Gastrocnemius medialis (tissue), 4 donors: ENCODE measurements at regions not wholly inside any gene's neighbourhood (a gene's known extent, or its start where the extent isn't known, plus 50 kb on each side); places are given as distances from the start of the nearest gene placed in this dataset.

Experiments
- ATAC-seq, 2 donors: fragments of 150-250 bp; one replicate each; pipeline ENCODE4 v1.9.1; 2016
- DNase-seq, 2 donors: peaks; one replicate each; pipeline ENCODE4 v3.0.0-alpha.2; 2019
- H3K27ac ChIP-seq, 4 donors: fragments of 200-600 bp; sonication (generic); 1 replicate in 1 of 4; 2 replicates in 3 of 4; pipeline ENCODE4 v1.5.1; 2016 to 2018; ENCODE audit warnings: mild to moderate bottlenecking in 2 of 4, moderate library complexity in 1 of 4
- H3K27me3 ChIP-seq, 3 donors: fragments of 200-600 bp; sonication (generic) in 2 of 3; 1 replicate in 1 of 3; 2 replicates in 2 of 3; pipeline versions ENCODE4 v1.5.1 to v1.6.0; 2016 to 2019; ENCODE audit warnings: mild to moderate bottlenecking in 1 of 3, moderate library complexity in 1 of 3
- H3K36me3 ChIP-seq, 2 donors: fragments of 200-600 bp; sonication (generic) in 1 of 2; one replicate each; pipeline ENCODE4 v1.5.1; 2017 to 2018
- H3K4me1 ChIP-seq, 2 donors: fragments of 200-600 bp; sonication (generic) in 1 of 2; one replicate each; pipeline ENCODE4 v1.5.1; 2016 to 2017; ENCODE audit warnings: mild to moderate bottlenecking in 2 of 2
- H3K4me3 ChIP-seq, 4 donors: fragments of 200-600 bp; sonication (generic) in 3 of 4; 1 replicate in 1 of 4; 2 replicates in 3 of 4; pipeline ENCODE4 v1.5.1; 2016 to 2019; ENCODE audit warnings: mild to moderate bottlenecking in 2 of 4
- H3K9me3 ChIP-seq, 3 donors: fragments of 200-600 bp; sonication (generic) in 2 of 3; 1 replicate in 1 of 3; 2 replicates in 2 of 3; pipeline ENCODE4 v1.5.1; 2016 to 2019
- CTCF ChIP-seq, 5 experiments: fragments of 450-650 bp in 3 of 5; fragments of 200-600 bp in 2 of 5; sonication (generic) in 2 of 5; IDR thresholded peaks in 4 of 5; conservative IDR thresholded peaks in 1 of 5; 1 replicate in 4 of 5; 2 replicates in 1 of 5; pipeline ENCODE4 v1.5.1; 2016 to 2019; ENCODE audit warnings: antibody characterized with exemption in 5 of 5, mild to moderate bottlenecking in 3 of 5, moderate library complexity in 3 of 5
- POLR2A ChIP-seq, 2 donors: fragments of 450-650 bp; IDR thresholded peaks; one replicate each; pipeline ENCODE4 v1.6.1; 2017; ENCODE audit warnings: antibody characterized with exemption in 2 of 2, mild to moderate bottlenecking in 2 of 2, moderate library complexity in 2 of 2
- in situ Hi-C, 4 donors: fragments of 200-750 bp; cut with MboI; loops; one replicate each; pipeline versions ENCODE4 v1.15.0 to v1.8.0; 2017; ENCODE audit warnings: low sequenced_read_pairs in 4 of 4
- intact Hi-C: fragments of 100-400 bp; cut with DNase I; formaldehyde crosslinking; loops from one replicate; pipeline ENCODE4 v1.15.1; 2023; ENCODE audit warnings: low total_unique reads

GRCh38 chr13:39954476-39954875 lies 299.0 kb downstream of the COG6 start:
- Histone ChIP-seq H3K9me3 (no peaks in the 10 kb centered on the region), H3K27me3 (no peaks in the 10 kb centered on the region), H3K4me1 (peaks cover 0 to 4% of the 10 kb centered on the region in 2 donors), H3K4me3 (no peak overlapping the region), H3K27ac (no peak overlapping the region), H3K36me3 (no peaks in the 10 kb centered on the region)
- no peak for DNase-seq
- intact Hi-C loops, result no loop called here
- ATAC-seq, result no peak
- TF ChIP-seq CTCF (IDR thresholded peaks at IDR 0.05 in 4 of 5, conservative IDR thresholded peaks at IDR 0.05 in 1 of 5), result no peak
- TF ChIP-seq POLR2A (IDR thresholded peaks at IDR 0.05), result no peak
- in situ Hi-C loops, result no loop called here

- no peak overlapping the region for H3K27ac ChIP-seq
- H3K27me3 ChIP-seq, result no peaks in the 10 kb centered on the region
- no peak overlapping the region for H3K4me3 ChIP-seq
- peaks cover 0 to 4% of the 10 kb centered on the region in 2 donors for H3K4me1 ChIP-seq
- DNase-seq (no peak), ATAC-seq (no peak)
- intact Hi-C loops, result no loop called here
- no peaks in the 10 kb centered on the region for H3K36me3 ChIP-seq
- H3K9me3 ChIP-seq, result no peaks in the 10 kb centered on the region
- in situ Hi-C loops, result no loop called here
- TF ChIP-seq POLR2A (IDR thresholded peaks at IDR 0.05) (no peak), CTCF (IDR thresholded peaks at IDR 0.05 in 4 of 5, conservative IDR thresholded peaks at IDR 0.05 in 1 of 5) (no peak)
Measured at GRCh38 chr13:39955560-39955959, 300.1 kb downstream of the COG6 start.

GRCh38 chr13:39956036-39956435 lies 300.6 kb downstream of the COG6 start:
- H3K36me3 ChIP-seq, result no peaks in the 10 kb centered on the region
- H3K27ac ChIP-seq, result no peak overlapping the region
- no peaks in the 10 kb centered on the region for H3K9me3 ChIP-seq
- H3K27me3 ChIP-seq, result no peaks in the 10 kb centered on the region
- TF ChIP-seq CTCF (IDR thresholded peaks at IDR 0.05 in 4 of 5, conservative IDR thresholded peaks at IDR 0.05 in 1 of 5), result no peak
- no peak overlapping the region for H3K4me3 ChIP-seq
- intact Hi-C loops, result no loop called here
- DNase-seq (no peak), ATAC-seq (no peak)
- peaks cover 0 to 4% of the 10 kb centered on the region in 2 donors for H3K4me1 ChIP-seq
- in situ Hi-C loops, result no loop called here

GRCh38 chr13:39957868-39958677 lies 302.6 kb downstream of the COG6 start:
- ATAC-seq (no peak), DNase-seq (no peak)
- no peaks in the 10 kb centered on the region for H3K27me3 ChIP-seq
- in situ Hi-C loops (no loop called here), intact Hi-C loops (no loop called here)
- TF ChIP-seq CTCF (IDR thresholded peaks at IDR 0.05 in 4 of 5, conservative IDR thresholded peaks at IDR 0.05 in 1 of 5), result no peak
- TF ChIP-seq POLR2A (IDR thresholded peaks at IDR 0.05), result no peak
- H3K4me1 ChIP-seq, result no peaks in the 10 kb centered on the region
- no peaks in the 10 kb centered on the region for H3K36me3 ChIP-seq
- H3K9me3 ChIP-seq, result no peaks in the 10 kb centered on the region
- H3K27ac ChIP-seq, result no peak overlapping the region
- H3K4me3 ChIP-seq, result no peak overlapping the region
